Neuron (in vitro differentiated cells): ENCODE measurements at regions not wholly inside any gene's neighbourhood (a gene's known extent, or its start where the extent isn't known, plus 50 kb on each side); places are given as distances from the start of the nearest gene placed in this dataset.

Experiments
- H2AFZ ChIP-seq: one replicate; pipeline ENCODE4 v1.6.1; 2013; ENCODE audit warnings: low read depth, mild to moderate bottlenecking, inconsistent platforms, low read length, moderate library complexity
- H3K27me3 ChIP-seq: one replicate; pipeline ENCODE4 v1.6.1; 2013; ENCODE audit warnings: low read length; ENCODE audit not compliant: insufficient read depth
- H3K36me3 ChIP-seq: one replicate; pipeline ENCODE4 v1.6.1; 2013; ENCODE audit warnings: low read length; ENCODE audit not compliant: insufficient read depth
- H3K4me1 ChIP-seq: one replicate; pipeline ENCODE4 v1.6.1; 2013; ENCODE audit warnings: low read length; ENCODE audit not compliant: insufficient read depth
- H3K4me3 ChIP-seq: 2 replicates; pipeline ENCODE4 v1.5.1; 2013; ENCODE audit warnings: mild to moderate bottlenecking, low read length, moderate library complexity
- H3K9me3 ChIP-seq: one replicate; pipeline ENCODE4 v1.6.1; 2013; ENCODE audit warnings: low read length

GRCh38 chr10:36700123-36700522 is 425.3 kb upstream of the ANKRD30A start:
- no peaks in the 10 kb centered on the region for H3K4me1 ChIP-seq
- no peak overlapping the region for H3K4me3 ChIP-seq
- no peaks in the 10 kb centered on the region for H3K27me3 ChIP-seq
- H3K9me3 ChIP-seq, result no peaks in the 10 kb centered on the region
- H2AFZ ChIP-seq, result no peak overlapping the region
- no peaks in the 10 kb centered on the region for H3K36me3 ChIP-seq

- Histone ChIP-seq H3K36me3 (no peaks in the 10 kb centered on the region), H3K27me3 (no peaks in the 10 kb centered on the region), H3K4me1 (no peaks in the 10 kb centered on the region), H3K4me3 (no peak overlapping the region), H3K9me3 (no peaks in the 10 kb centered on the region), H2AFZ (no peak overlapping the region)
Observed at GRCh38 chr10:36692759-36693158, 432.6 kb upstream of the ANKRD30A start.

GRCh38 chr10:36688717-36689116 is 436.7 kb upstream of the ANKRD30A start:
- no peaks in the 10 kb centered on the region for H3K27me3 ChIP-seq
- H3K4me3 ChIP-seq, result no peak overlapping the region
- H2AFZ ChIP-seq, result no peak overlapping the region
- H3K4me1 ChIP-seq, result no peaks in the 10 kb centered on the region
- no peaks in the 10 kb centered on the region for H3K9me3 ChIP-seq
- H3K36me3 ChIP-seq, result no peaks in the 10 kb centered on the region

- H3K4me3 ChIP-seq, result no peak overlapping the region
- no peaks in the 10 kb centered on the region for H3K4me1 ChIP-seq
- no peak overlapping the region for H2AFZ ChIP-seq
- H3K9me3 ChIP-seq, result no peaks in the 10 kb centered on the region
- H3K36me3 ChIP-seq, result no peaks in the 10 kb centered on the region
- no peaks in the 10 kb centered on the region for H3K27me3 ChIP-seq
Observed at GRCh38 chr10:36683421-36683820, 442.0 kb upstream of the ANKRD30A start.

GRCh38 chr10:36681751-36682632 is 443.4 kb upstream of the ANKRD30A start:
- no peak overlapping the region for H3K4me3 ChIP-seq

GRCh38 chr10:36679554-36679953 is 445.8 kb upstream of the ANKRD30A start:
- no peak overlapping the region for H3K4me3 ChIP-seq
- no peaks in the 10 kb centered on the region for H3K9me3 ChIP-seq
- H3K36me3 ChIP-seq, result no peaks in the 10 kb centered on the region
- no peak overlapping the region for H2AFZ ChIP-seq
- H3K27me3 ChIP-seq, result no peaks in the 10 kb centered on the region
- H3K4me1 ChIP-seq, result no peaks in the 10 kb centered on the region

More at GRCh38 chr10:36681751-36682632, 443.4 kb upstream of the ANKRD30A start:
- Histone ChIP-seq H3K27me3 (no peaks in the 10 kb centered on the region), H2AFZ (no peak overlapping the region), H3K9me3 (no peaks in the 10 kb centered on the region), H3K36me3 (no peaks in the 10 kb centered on the region), H3K4me1 (no peaks in the 10 kb centered on the region)

- no peak overlapping the region for H3K4me3 ChIP-seq
- no peaks in the 10 kb centered on the region for H3K36me3 ChIP-seq
- H3K27me3 ChIP-seq, result no peaks in the 10 kb centered on the region
- no peaks in the 10 kb centered on the region for H3K4me1 ChIP-seq
- no peak overlapping the region for H2AFZ ChIP-seq
- no peaks in the 10 kb centered on the region for H3K9me3 ChIP-seq
Observed at GRCh38 chr10:36677431-36677768, 448.0 kb upstream of the ANKRD30A start.

- Histone ChIP-seq H3K36me3 (no peaks in the 10 kb centered on the region), H3K4me1 (no peaks in the 10 kb centered on the region), H3K4me3 (no peak overlapping the region), H2AFZ (no peak overlapping the region), H3K27me3 (no peaks in the 10 kb centered on the region), H3K9me3 (no peaks in the 10 kb centered on the region)
Observed at GRCh38 chr10:36676756-36677430, 448.5 kb upstream of the ANKRD30A start.

GRCh38 chr10:36676321-36676720 is 449.1 kb upstream of the ANKRD30A start:
- Histone ChIP-seq H2AFZ (no peak overlapping the region), H3K4me3 (no peak overlapping the region), H3K9me3 (no peaks in the 10 kb centered on the region), H3K36me3 (no peaks in the 10 kb centered on the region), H3K4me1 (no peaks in the 10 kb centered on the region), H3K27me3 (no peaks in the 10 kb centered on the region)

- no peaks in the 10 kb centered on the region for H3K9me3 ChIP-seq
- no peak overlapping the region for H3K4me3 ChIP-seq
- no peak overlapping the region for H2AFZ ChIP-seq
- no peaks in the 10 kb centered on the region for H3K36me3 ChIP-seq
- no peaks in the 10 kb centered on the region for H3K4me1 ChIP-seq
- no peaks in the 10 kb centered on the region for H3K27me3 ChIP-seq
Observed at GRCh38 chr10:36675458-36675880, 449.9 kb upstream of the ANKRD30A start.

- Histone ChIP-seq H3K9me3 (no peaks in the 10 kb centered on the region), H3K27me3 (no peaks in the 10 kb centered on the region), H3K36me3 (no peaks in the 10 kb centered on the region), H3K4me3 (no peak overlapping the region), H3K4me1 (no peaks in the 10 kb centered on the region), H2AFZ (no peak overlapping the region)
Observed at GRCh38 chr10:36671607-36672006, 453.8 kb upstream of the ANKRD30A start.

- no peaks in the 10 kb centered on the region for H3K36me3 ChIP-seq
- no peak overlapping the region for H3K4me3 ChIP-seq
- H2AFZ ChIP-seq, result no peak overlapping the region
- H3K4me1 ChIP-seq, result no peaks in the 10 kb centered on the region
- no peaks in the 10 kb centered on the region for H3K27me3 ChIP-seq
- no peaks in the 10 kb centered on the region for H3K9me3 ChIP-seq
Observed at GRCh38 chr10:36670621-36671402, 454.6 kb upstream of the ANKRD30A start.
